ENCODE measurements at regions not wholly inside any gene's neighbourhood (a gene's known extent, or its start where the extent isn't known, plus 50 kb on each side); places are given as distances from the start of the nearest gene placed in this dataset.

DNA sequence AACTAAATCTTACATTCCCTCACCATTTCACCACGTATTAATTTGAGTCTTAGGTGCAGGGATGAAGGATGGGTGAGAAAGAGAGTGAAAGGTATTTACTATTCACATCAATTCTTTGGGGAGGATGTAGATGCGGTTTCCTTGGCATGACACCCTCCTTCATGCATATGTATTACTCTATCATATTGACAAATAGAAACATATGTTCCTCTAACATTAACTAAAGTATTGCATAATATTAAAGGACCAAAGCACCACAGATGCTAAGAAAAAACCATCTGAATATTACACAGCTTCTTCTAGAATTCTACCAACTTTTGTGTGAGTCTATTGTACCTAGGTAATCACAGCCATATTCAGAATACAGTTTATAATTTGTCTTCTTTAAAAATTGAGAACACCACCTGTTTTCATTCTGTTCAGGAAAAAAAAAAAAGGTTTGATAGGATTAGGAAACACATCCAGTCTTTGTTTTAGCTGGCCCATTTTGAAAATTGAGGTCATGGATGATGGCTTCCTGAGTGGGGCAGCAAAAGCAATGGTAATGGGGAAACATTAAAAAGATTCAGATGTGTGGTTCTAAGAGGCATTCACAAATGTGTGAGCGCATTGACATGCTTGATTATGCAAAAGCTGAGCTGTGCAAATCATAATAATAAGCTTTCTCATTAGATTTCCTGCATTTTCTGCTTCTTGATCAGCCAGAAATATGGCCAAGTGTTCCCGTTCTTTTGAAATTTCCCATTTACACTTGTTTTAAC is 1011.5 kb upstream of the NUDT12 start:
- no peaks in the 10 kb centered on the region for H3K4me1 ChIP-seq (ENCODE audit: control insufficient read depth, extremely low read depth, insufficient read depth, low read length)
- H3K36me3 ChIP-seq (ENCODE audit: control insufficient read depth in 2 of 2, extremely low read depth in 1 of 2, insufficient read depth in 2 of 2, low read length in 2 of 2): no peaks in the 10 kb centered on the region
- H3K27ac ChIP-seq (ENCODE audit: insufficient read depth, low read depth, low read length): no peak overlapping the region
- no peaks in the 10 kb centered on the region for H3K9me1 ChIP-seq (replicated peaks; ENCODE audit: control insufficient read depth, extremely low read depth, insufficient read depth, low read length)
- TF ChIP-seq, protein P1, sequence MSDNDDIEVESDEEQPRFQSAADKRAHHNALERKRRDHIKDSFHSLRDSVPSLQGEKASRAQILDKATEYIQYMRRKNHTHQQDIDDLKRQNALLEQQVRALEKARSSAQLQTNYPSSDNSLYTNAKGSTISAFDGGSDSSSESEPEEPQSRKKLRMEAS (IDR thresholded peaks at IDR 0.05; ENCODE audit: insufficient read depth, insufficient read length): no peak
- no peak overlapping the region for H3K4me2 ChIP-seq (ENCODE audit: insufficient read depth, low read length)
- CTCF ChIA-PET: interaction anchor here (1.3 kb wide), 1 partner anchor 11 kb away, joined by 3 read pairs; no protein-coding TSS in a partner anchor
- H2AFZ ChIP-seq (ENCODE audit: low read depth, low read length): no peak overlapping the region
- POLR2A ChIA-PET: no interaction called here
- no peaks in the 10 kb centered on the region for H3K9me3 ChIP-seq (replicated peaks; ENCODE audit: control insufficient read depth, insufficient read depth, low read length)
- H3K4me3 ChIP-seq (replicated peaks in 1 of 3; ENCODE audit: insufficient read depth in 1 of 3, low read depth in 1 of 3, low read length in 3 of 3): no peak overlapping the region
- intact Hi-C loops (cut with micrococcal nuclease) (no loop called here), dilution Hi-C loops (cut with MboI; ENCODE audit: extremely low pct_ligation_motif_present, low sequenced_read_pairs) (no loop called here)
- DNase-seq (ENCODE audit: low read depth, low spot score) (no peak), FAIRE-seq (no peak)
- BruUV-seq (replicated peaks): no TSS peak
- H3K27me3 ChIP-seq (ENCODE audit: control insufficient read depth in 2 of 2, insufficient read depth in 2 of 2, low read length in 2 of 2): no peaks in the 10 kb centered on the region
- no peaks in the 10 kb centered on the region for H4K20me1 ChIP-seq (replicated peaks; ENCODE audit: control insufficient read depth, extremely low read depth, insufficient read depth, low read length)
- H3K9ac ChIP-seq (replicated peaks; ENCODE audit: extremely low read depth, insufficient read depth, low read length): no peak overlapping the region
- no peaks in the 10 kb centered on the region for H3K79me2 ChIP-seq (ENCODE audit: control insufficient read depth, insufficient read depth, low read length)

DNA sequence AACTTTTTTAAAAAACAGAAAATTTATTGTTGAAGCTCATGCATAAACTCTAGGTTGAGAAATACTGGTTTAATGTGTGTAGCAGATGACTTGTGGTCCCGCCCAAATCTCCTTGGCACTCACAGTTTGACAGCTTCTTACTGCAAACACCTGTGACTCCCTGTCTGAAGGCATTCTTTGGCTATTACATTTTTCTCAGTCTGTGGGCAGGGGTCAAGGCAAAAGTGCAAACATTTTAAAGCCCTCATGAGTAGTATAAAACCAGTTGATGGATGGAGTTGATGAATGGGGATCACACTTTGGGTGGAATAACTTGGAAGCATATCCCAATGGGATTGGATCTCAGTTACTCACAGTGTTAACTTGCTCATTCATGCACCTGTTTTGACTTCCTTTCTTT is 1007.0 kb upstream of the NUDT12 start:
- H4K20me1 ChIP-seq (replicated peaks; ENCODE audit: control insufficient read depth, extremely low read depth, insufficient read depth, low read length): no peaks in the 10 kb centered on the region
- no peak overlapping the region for H3K4me2 ChIP-seq (ENCODE audit: insufficient read depth, low read length)
- ChIA-PET POLR2A (no interaction called here), CTCF (no interaction called here)
- no peak overlapping the region for H2AFZ ChIP-seq (ENCODE audit: low read depth, low read length)
- no peak overlapping the region for H3K9ac ChIP-seq (replicated peaks; ENCODE audit: extremely low read depth, insufficient read depth, low read length)
- no TSS peak for BruUV-seq (replicated peaks)
- no peak for DNase-seq (ENCODE audit: low read depth, low spot score)
- H3K9me1 ChIP-seq (replicated peaks; ENCODE audit: control insufficient read depth, extremely low read depth, insufficient read depth, low read length): no peaks in the 10 kb centered on the region
- intact Hi-C loops (cut with micrococcal nuclease) (no loop called here), dilution Hi-C loops (cut with MboI; ENCODE audit: extremely low pct_ligation_motif_present, low sequenced_read_pairs) (no loop called here)
- H3K79me2 ChIP-seq (ENCODE audit: control insufficient read depth, insufficient read depth, low read length): no peaks in the 10 kb centered on the region
- no peaks in the 10 kb centered on the region for H3K36me3 ChIP-seq (ENCODE audit: control insufficient read depth in 2 of 2, extremely low read depth in 1 of 2, insufficient read depth in 2 of 2, low read length in 2 of 2)
- no peak for TF ChIP-seq EZH2 (IDR thresholded peaks at IDR 0.05; ENCODE audit: borderline replicate concordance, low read depth, low read length, severe bottlenecking)
- TF ChIP-seq POLR2AphosphoS5 (IDR thresholded peaks at IDR 0.05; ENCODE audit: insufficient read depth, low read depth, low read length): no peak
- no peak for TF ChIP-seq MYC (IDR thresholded peaks at IDR 0.05; ENCODE audit: low read depth, low read length)
- no peak for TF ChIP-seq POLR2A (IDR thresholded peaks at IDR 0.05; ENCODE audit: low read depth, low read length)
- TF ChIP-seq JUN (IDR thresholded peaks at IDR 0.05; ENCODE audit: borderline replicate concordance, insufficient read depth, insufficient read length, low read depth): no peak
- TF ChIP-seq, protein P1 (IDR thresholded peaks at IDR 0.05; ENCODE audit: insufficient read depth, insufficient read length): no peak
- TF ChIP-seq FOS (IDR thresholded peaks at IDR 0.05; ENCODE audit: borderline replicate concordance, insufficient read depth, low read length): no peak
- TF ChIP-seq, protein P2, sequence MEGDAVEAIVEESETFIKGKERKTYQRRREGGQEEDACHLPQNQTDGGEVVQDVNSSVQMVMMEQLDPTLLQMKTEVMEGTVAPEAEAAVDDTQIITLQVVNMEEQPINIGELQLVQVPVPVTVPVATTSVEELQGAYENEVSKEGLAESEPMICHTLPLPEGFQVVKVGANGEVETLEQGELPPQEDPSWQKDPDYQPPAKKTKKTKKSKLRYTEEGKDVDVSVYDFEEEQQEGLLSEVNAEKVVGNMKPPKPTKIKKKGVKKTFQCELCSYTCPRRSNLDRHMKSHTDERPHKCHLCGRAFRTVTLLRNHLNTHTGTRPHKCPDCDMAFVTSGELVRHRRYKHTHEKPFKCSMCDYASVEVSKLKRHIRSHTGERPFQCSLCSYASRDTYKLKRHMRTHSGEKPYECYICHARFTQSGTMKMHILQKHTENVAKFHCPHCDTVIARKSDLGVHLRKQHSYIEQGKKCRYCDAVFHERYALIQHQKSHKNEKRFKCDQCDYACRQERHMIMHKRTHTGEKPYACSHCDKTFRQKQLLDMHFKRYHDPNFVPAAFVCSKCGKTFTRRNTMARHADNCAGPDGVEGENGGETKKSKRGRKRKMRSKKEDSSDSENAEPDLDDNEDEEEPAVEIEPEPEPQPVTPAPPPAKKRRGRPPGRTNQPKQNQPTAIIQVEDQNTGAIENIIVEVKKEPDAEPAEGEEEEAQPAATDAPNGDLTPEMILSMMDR (IDR thresholded peaks at IDR 0.05; ENCODE audit: extremely low read depth in 1 of 2, insufficient read depth in 1 of 2, low read depth in 1 of 2, low read length in 2 of 2): no peak
- TF ChIP-seq GATA2 (IDR thresholded peaks at IDR 0.05; ENCODE audit: insufficient read depth, insufficient read length, low read depth, low read length): no peak
- no peaks in the 10 kb centered on the region for H3K4me1 ChIP-seq (ENCODE audit: control insufficient read depth, extremely low read depth, insufficient read depth, low read length)
- FAIRE-seq: no peak
- no peaks in the 10 kb centered on the region for H3K27me3 ChIP-seq (ENCODE audit: control insufficient read depth in 2 of 2, insufficient read depth in 2 of 2, low read length in 2 of 2)
- H3K9me3 ChIP-seq (replicated peaks; ENCODE audit: control insufficient read depth, insufficient read depth, low read length): no peaks in the 10 kb centered on the region
- no peak overlapping the region for H3K27ac ChIP-seq (ENCODE audit: insufficient read depth, low read depth, low read length)
- H3K4me3 ChIP-seq (replicated peaks in 1 of 3; ENCODE audit: insufficient read depth in 1 of 3, low read depth in 1 of 3, low read length in 3 of 3): no peak overlapping the region

Measured in endothelial cell of umbilical vein (primary cell).